Fibroblast of mammary gland (primary cell): ENCODE measurements at regions not wholly inside any gene's neighbourhood (a gene's known extent, or its start where the extent isn't known, plus 50 kb on each side); places are given as distances from the start of the nearest gene placed in this dataset.

Experiments used
- DNase-seq: peaks from one replicate; pipeline ENCODE4 v3.0.0-alpha.2; 2010; ENCODE audit warnings: low read depth
- H3K4me3 ChIP-seq: 2 replicates; pipeline ENCODE4 v1.5.1; 2011; ENCODE audit warnings: low read depth, mild to moderate bottlenecking, low read length, moderate library complexity; ENCODE audit not compliant: control insufficient read depth
- CTCF ChIP-seq: conservative IDR thresholded peaks from 2 replicates; pipeline ENCODE4 v1.5.1; 2011; ENCODE audit warnings: low read depth, low read length, inconsistent platforms; ENCODE audit not compliant: control insufficient read depth, insufficient read depth

DNA sequence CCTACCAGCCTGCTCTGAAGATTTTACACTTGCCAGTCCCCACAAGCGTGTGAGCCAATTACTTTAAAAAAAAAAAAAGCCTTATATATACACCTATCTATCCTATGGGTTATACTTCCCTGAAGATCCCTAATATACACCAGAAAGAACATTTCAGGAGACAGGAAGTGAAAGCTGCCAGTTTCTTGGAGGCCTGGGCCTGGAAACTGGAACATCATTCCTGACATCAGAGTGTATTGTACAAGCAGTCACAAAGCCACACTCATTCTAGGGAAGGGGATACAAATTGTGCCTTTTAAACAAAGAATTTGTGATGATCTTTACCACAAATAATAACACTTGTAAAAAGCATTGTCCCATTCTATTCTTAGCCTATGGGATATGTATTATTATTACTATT lies 98.3 kb upstream of the FBN2 start:
- TF ChIP-seq CTCF = no peak
- peak; percentile 49 for DNase-seq
- no peak overlapping the region for H3K4me3 ChIP-seq

- no peak overlapping the region for H3K4me3 ChIP-seq
- peak; percentile 37 for TF ChIP-seq CTCF
- DNase-seq = peak; percentile 95
Measured at GRCh38 chr5:128637031-128637430, 99.0 kb upstream of the FBN2 start.

DNA sequence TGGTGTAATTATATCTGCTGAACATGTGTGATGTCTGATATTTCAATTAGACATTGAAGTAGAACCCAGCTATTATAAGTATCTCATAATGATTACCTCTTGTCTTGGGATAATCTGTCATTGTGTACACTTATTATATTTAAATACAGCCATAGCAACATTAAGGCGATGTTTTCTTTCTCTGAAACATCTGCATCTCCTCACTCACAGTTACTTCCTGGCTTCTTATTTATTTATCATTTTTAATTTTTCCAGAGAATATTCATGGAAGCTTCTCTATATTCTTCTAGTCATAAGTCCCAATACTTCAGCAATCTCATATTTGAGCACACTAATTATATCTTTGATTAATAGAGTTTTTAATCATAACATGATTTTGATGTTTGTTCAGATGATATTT lies 103.8 kb upstream of the FBN2 start:
- no peak for DNase-seq
- no peak for TF ChIP-seq CTCF
- H3K4me3 ChIP-seq = no peak overlapping the region

GRCh38 chr5:128644863-128645262 lies 106.8 kb upstream of the FBN2 start:
- TF ChIP-seq CTCF = no peak
- H3K4me3 ChIP-seq = peak overlapping the region; percentile 12
- DNase-seq = peak; percentile 82

DNA sequence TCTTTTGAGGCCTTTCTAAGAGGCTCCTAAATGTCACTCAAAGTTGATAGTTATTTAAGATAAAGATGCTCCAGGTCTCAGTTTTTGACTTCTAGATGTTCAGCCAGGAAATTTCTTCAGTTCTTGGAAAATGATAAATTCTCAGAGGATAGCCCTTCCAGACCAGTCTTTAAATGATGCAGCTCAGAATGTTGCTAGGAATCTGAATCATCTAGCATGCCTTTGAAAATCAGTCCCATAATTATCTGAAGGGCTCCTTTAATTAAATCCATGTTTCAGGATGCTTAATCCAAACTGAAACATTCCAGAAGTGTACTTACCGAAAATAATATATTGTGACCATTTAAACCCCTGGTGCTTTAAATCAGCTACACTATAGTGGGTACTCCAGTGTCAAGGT lies 107.5 kb upstream of the FBN2 start:
- peak; percentile 53 for DNase-seq
- H3K4me3 ChIP-seq = no peak overlapping the region
- TF ChIP-seq CTCF = no peak

GRCh38 chr5:128646176-128646575 lies 108.1 kb upstream of the FBN2 start:
- no peak overlapping the region for H3K4me3 ChIP-seq
- DNase-seq = no peak
- TF ChIP-seq CTCF = no peak

- TF ChIP-seq CTCF = no peak
- H3K4me3 ChIP-seq = no peak overlapping the region
- DNase-seq = peak; percentile 72
Measured at GRCh38 chr5:128649192-128649591, 111.1 kb upstream of the FBN2 start.
